ENCODE measurements at regions not wholly inside any gene's neighbourhood (a gene's known extent, or its start where the extent isn't known, plus 50 kb on each side); places are given as distances from the start of the nearest gene placed in this dataset.

DNA sequence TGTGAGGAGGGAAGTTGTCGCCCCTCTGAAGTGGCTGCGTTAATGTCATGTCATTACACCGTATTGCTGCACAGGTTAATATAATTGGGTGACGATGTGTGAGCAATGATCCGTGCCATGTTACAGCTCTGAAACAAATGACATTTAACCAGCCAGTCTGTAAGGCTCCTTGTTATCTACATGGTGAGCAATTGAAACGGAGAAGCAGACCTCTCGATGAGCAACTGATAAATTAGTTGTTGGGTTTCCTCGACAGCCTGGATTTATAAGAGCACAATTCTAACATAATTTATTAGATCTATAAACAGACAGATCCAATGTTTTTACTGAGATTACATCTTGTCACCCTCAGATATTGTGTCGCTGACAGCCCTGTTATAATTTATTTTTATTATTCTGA is 49.9 kb upstream of the MAFB start:
- intact Hi-C loops (cut with micrococcal nuclease), result no loop called here

DNA sequence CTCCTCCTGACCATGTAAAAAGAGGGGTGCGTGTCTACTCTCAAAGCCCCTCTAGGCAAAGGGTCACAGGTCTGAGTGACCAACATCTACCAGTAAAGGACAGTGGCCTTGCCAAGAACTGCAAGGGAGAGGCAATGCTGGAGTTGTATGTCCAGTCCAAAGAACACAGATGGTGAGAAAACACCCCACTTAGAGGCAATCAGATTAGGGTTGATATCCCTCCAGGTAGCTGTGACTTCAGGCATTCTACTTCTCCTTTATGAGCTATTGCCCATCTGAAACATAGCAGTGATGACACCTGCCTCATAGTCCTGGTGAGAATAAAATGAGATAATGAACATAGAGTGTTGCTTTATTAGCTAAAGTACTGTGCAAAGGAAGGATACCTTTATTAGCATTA is 50.8 kb upstream of the MAFB start:
- intact Hi-C loops (cut with micrococcal nuclease), result no loop called here

DNA sequence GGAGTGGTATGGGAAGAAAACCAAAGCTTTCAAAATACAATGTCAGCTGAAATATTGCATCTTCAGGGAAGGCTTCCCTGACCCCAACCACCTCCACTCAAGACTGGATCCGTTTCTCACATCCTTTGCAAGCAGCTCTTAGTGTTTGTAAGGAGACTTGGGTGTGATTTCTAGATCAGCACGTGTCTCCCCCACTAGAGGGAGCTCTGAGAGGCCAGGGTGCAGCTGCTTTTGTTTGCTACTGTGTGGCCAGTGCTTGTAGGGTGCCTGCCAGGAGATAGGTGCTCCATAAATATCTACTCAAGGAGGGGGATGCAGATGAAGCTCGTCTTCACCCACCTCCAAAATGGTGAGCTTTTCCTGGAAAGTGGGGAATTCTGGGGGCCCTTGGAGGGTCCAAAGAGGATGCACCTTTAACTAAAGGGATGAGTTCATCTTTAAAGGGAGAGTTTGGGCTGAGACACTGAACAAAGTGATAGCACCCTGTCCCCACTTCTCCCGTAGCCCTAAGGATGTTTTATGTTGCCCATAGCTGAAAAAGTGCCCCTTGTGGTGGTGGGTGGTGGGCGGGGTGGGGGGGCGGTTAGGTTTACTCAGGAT is 52.6 kb upstream of the MAFB start:
- intact Hi-C loops (cut with micrococcal nuclease), result loop anchor here (1.0 kb wide), 1 partner anchor 222 kb away; no protein-coding TSS in a partner anchor

DNA sequence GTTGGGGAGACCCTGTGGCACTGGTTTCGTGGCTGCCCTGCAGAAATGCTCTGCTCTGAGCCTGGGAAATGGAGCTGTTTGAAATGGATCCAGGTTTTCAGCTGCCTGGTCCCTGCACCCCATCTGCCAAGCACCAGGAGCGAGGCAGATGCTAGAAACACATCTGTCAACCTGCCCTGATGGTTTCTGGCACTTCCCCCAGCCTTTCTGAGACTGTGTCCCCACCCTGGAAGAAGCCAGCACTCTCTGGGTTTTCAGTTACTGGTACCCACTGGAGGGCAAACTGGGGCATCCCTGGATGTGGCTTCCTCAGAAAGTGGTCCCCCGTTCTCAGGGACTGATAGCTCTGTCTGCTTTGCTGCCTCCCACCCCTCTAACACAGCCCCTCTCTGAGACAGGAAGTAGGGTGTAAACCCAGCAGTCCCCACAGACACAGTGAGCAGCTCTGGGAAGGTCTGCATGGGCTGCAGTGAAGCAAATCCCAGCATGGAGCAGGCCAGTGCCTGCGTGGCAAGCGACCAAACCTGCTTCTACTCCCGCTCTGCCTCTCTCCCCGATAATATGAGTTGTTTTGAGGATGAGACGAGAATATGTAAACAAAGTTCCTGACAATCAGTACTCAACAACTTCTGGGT is 54.2 kb upstream of the MAFB start:
- intact Hi-C loops (cut with micrococcal nuclease), result no loop called here

DNA sequence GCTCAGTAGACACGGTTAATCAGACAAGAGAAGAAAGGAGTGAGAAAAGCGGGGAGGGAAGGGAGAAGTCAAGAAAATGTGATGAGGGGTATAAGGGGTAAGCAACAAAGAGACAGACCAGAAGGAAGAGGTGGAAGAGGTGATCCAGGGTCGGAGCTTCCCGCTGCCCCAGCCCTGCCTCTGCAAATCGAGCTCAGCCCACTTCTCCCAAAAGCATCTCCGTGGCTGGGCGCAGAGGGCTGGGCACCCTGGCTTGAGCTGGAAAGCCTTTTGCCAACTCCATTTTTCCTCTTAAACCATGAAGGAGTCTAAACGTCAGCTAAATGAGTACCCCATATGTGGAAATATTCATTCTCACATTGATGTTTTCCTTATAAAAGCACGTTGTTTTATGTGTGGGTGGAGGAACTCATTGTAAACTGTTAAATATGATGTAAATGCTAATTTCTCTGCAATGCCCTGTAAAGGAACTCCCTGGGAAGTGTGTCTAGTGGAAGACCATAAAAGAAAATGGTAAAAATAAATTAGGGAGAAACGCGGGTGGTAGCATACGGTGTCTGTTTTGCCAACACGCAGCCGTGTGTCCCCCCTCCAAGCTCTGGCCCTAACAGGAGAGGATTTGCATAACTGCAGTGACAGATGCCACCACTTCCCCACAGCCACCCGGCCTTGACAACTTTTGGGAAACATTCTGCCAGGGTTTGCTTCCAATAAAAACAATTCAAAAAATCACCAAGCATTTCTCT is 55.2 kb upstream of the MAFB start:
- intact Hi-C loops (cut with micrococcal nuclease), result no loop called here

DNA sequence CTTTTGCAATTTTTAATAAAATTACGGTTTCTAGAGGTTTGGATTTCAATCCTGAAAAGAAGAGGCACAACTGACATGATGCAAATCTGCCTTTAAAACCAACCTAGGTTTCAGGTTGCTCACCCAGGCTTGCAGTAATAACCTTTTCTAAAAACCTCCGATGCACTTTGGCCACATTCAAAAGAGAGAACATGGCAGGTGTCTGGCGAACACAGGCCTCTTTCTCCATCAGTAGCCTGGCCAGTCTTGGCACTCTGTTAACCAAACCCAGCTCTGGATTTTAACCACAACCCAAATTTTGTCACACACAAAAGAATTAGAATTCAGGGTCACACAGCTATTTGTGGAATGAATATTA is 55.8 kb upstream of the MAFB start:
- intact Hi-C loops (cut with micrococcal nuclease), result no loop called here

DNA sequence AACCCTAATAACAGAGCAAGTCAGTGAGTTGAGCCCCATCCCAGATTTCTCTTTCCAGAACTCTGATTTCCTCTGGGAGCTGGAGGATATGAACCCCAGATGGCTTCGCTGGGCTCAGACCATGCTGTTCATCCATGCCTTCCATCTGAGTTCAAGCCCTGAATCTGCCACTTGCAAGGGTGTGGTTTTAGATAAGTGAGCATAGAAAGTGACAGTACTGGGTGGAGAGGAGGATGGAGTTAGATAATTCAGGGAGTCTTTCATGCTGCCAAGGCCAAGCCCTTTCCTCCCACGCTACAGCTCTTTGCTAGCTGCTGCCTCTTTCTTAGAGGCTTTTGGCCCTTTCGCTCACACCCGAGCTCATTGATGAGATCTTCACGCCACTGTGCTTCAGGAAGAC is 57.2 kb upstream of the MAFB start:
- intact Hi-C loops (cut with micrococcal nuclease), result no loop called here

DNA sequence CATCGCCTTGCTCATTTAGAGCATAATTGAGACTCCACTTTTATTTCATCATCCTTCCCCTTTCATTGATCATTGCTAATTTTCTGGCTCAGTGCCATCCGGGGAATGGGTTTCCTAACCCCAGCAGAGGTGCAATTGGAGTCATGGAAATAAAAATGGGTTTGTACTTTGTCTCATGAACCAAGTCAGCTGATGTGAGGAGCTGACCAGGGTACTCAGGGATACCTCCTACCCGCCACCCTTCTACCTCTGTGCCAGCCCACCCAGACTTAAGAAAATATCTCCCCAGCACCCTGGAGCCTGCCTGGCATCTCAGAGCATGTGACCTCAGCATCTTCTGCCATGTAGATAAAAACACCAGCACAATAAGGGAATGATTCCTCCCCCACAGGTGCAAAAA is 59.1 kb upstream of the MAFB start:
- intact Hi-C loops (cut with micrococcal nuclease), result no loop called here

DNA sequence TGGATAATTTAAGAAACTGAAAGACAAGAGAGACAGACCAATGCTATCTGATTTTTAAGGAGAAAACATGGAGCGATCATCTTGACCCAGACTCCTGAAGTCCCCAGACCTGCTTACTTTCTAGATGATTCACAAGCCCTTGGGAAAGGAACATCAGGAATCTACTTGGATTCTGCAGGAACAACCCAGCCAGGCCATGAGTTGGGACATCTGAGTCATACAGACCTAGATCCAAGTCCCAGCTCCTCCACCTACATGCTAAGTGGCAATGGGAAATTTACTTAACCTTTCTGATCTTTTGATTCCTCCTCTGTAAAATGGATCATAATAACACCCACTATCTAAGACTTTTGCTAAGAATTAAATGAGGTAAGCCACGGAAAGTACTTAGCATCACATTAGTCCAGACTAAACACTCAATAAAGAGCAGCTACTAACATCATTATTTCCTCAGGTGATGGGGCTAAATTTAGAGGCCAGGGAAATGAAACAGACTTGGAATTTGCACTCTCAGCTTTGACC is 61.0 kb upstream of the MAFB start:
- intact Hi-C loops (cut with micrococcal nuclease), result no loop called here

DNA sequence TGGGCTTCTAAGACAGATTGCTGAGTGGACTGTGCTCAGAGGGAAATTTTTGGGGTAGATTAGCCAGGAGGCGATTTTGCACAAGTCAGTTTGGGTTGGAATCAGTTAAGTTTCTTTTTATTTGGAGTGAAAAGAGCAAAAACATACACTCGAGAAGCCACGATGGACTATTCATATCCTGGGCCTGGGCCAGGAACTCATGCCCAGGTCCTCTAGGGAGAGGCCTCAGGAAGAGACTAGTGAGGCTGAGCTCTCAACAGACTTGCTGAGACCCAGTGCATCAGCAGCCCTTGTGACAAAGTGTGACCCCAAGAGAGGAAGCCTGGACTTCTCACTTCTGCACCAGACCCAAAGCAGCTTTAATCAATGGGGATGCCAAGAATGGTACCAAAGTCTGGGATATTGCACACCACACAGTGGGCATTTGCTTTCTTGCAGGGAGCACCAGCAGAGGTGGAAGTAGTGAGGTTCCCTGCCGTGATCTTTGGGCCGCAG is 61.6 kb upstream of the MAFB start:
- intact Hi-C loops (cut with micrococcal nuclease), result no loop called here

DNA sequence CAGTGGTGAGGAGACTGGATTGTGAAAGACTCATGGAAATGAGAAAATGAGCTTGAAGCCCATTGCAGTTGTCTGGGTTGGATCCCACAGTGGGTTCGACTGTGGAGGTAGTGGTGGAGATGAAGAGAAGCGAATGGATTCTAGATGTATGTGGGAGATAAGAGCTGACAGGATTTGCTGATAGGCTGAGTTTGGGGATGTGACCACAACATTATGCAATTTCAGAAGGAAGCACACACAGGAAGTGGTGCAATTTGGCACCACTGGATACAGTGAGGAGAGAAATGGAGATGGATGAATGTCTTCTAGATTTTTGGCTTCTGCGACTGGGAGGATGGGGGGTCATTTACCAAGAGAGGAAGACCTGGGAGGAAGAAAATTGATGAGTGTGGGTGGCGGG is 64.4 kb upstream of the MAFB start:
- intact Hi-C loops (cut with micrococcal nuclease), result no loop called here

DNA sequence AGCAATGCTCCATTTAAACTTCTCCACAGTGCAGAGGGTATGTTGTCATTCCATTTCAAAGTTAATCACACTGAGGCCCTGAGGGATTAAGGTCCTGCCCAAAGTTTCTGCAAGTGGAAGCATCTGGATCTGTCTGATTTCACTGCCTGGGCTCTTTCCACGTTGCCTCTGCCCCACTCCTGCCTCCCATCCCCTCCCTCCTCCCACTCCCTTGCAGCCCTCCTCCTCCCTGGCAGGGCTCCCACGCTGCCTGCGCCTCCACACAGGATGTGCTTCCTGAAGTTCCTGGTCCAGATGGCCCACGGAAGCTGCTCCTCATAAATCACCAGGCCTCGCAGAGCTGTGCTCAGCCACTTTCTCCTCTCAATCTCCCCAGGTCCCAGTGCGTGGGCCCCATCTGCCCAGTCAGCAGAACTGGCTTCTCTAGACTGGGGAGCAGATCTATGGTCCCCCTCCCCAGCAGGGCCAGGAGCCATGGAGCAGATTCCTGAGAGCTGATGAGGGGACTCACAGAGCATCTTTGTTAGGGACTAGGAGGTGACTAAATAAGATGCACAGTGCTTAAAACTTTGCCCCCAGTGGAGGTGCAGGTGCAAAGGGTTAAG is 65.4 kb upstream of the MAFB start:
- intact Hi-C loops (cut with micrococcal nuclease), result no loop called here

DNA sequence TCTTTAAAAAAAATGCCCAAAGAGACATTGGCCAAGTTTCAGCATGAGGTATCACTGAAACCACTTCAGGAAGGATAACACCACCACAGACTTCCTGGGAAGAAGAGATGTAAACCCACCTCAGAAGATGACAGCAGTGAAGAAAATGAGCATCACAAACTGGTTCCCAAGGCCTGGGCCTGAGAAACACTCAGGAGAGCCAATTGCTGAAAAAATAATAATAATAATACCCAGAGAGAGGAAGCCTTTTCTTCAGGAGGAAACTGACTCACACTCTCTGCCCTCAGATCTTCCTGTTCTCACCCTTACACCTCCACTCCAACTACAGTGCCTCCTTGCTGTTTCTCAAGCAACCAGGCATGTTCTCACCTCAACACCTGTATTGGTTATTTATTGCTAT is 68.1 kb upstream of the MAFB start:
- intact Hi-C loops (cut with micrococcal nuclease), result no loop called here

DNA sequence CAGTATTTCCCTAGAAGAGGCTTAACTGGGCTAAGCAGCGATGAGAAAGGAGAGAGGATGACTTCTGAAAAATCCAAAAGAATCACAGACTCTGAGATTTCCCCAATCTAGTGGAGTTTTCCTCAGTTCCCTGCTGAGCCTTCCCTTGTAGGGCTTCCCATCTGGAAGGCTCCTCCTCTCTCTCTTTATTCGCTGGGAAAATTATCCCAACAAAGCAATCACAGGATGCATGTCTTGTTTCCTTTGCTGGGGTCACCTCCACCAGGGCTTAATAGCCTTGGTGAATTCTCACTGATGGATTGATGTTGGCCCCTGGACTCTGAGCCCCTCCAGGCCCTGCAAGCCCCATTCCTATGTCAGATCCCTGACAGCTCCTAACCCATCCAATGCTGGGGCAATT is 69.8 kb upstream of the MAFB start:
- intact Hi-C loops (cut with micrococcal nuclease), result no loop called here

DNA sequence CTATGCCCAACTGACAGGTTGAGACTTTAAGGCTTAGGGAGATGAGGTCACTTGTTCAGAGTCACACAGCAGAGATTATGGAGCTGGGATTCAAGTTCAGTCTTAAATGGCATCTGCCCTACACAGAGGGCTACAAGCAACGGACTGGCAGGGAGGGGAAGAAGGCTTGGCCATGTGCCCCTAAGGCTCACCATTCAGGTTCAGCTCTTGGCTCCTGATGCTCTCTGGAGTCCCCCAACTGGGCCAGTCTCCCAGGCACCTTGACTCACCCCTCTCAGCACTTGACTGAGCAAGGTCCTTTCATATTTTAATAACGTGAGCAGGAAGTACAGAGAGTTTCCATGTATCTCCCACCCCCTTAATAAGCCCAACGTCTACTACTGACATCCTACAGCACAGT is 71.4 kb upstream of the MAFB start:
- intact Hi-C loops (cut with micrococcal nuclease), result no loop called here

DNA sequence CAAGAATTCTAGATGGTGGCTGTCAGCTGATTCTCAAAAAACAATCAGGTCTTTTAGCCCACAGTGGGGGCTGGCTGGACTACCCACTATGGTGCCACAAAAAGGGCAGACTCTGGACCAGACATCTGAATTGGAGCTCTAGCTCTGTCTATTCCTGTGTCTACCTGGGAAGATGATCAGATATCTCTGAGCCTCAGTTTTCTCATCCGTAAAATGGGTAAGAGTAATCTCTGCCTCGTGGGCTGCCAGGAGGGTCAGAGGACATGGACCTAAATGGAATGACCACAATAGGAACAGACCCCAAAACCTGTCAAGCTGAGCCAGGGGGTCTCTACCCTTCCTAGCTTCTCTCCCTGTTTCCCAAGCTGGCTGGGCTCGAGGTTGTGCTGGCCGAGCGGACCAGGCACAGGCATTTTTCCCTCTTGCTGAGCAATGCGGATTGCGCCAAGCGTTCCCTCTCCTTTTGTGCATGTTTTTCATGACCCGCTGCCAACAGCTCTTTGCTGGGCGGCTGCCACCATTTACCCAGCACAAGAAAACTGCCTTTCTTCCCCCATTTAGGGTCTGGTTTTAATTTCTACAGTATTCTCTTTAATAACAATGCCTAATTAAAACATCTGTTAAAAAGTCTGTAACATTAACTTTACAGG is 74.7 kb upstream of the MAFB start:
- intact Hi-C loops (cut with micrococcal nuclease), result no loop called here

DNA sequence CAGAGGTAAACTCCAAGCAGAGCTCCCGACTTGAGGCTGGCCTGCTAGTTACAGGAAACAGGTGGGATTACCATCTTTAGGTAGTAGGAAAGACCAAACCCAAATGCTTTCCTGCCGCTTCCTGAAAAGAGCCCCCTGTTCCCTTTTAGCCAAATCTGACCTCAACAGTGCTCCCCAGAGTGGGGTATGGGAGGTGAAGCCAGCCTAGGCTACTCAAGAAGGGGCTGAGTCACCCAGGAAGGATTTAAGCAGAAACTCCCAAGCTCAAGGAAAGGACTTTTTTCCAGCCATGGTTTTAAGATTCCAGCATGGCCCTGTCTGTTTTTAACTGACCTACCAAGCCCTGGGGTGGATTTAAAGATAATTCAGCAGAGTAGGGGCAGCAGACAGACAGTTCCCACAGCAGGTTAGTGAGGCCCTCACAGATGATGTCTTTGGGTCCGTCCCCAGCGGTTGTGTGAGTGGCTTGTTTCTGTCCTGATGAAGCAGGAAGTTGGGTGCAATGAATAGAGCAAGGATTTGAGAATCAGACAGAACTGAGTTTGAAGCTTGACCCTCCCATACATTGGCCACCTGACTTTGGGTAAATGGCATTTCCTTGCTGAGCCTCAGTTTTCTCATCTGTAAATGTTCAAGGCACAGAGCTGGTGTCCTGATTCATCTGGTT is 76.9 kb upstream of the MAFB start:
- intact Hi-C loops (cut with micrococcal nuclease), result no loop called here

DNA sequence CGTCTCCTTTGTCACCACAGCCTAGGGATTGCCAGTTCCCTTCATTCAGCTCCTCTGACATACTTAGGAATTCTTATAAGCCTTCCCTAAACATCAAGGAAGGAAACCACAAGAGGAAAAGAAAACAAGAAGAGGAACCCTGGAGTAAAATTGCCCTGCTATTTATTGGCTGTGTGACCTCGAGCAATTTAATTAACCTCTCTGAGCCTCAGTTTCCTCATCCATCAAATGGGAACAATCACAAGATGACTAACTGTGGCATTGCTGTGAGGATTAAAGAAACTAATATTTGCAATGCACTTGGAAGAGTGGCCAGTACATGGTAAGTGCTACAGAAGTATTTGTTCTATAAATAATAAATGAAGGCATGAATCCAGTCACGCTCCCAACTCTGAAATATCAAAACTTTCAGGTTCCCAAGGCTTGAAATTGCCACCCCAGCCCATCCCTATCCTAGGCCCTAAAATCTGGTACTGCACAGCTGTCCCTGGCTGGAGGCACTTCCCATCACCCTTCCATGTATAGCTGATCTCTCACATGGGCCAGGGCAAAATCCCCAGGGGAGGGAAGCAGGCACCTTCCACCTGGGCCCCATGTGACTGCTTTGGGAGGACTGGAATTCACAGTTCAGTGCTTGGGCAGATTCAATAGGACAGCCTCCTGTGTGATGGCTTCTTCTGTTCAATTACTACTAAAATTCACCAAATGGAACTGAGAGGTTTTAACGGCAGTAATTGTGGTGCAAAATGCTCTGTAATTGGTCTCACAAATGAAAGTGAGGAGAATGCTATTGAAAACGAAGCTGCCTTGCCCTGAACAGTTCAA is 78.0 kb upstream of the MAFB start:
- intact Hi-C loops (cut with micrococcal nuclease), result no loop called here

DNA sequence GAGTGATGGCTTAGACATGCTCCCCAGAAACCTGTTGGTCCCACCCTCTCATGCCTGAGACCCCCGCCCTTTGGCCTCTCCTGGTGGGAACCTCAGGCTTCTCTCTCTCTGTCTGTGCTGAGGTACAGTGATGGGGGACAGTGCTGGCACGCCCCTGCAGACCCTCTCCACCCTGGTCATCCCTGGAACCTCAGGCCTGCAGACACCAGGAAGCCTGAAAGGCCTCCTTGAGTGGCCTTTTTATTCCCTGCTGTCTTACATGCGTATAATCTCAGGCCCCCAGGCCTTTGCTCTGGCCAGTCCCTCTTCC is 78.5 kb upstream of the MAFB start:
- intact Hi-C loops (cut with micrococcal nuclease), result no loop called here

DNA sequence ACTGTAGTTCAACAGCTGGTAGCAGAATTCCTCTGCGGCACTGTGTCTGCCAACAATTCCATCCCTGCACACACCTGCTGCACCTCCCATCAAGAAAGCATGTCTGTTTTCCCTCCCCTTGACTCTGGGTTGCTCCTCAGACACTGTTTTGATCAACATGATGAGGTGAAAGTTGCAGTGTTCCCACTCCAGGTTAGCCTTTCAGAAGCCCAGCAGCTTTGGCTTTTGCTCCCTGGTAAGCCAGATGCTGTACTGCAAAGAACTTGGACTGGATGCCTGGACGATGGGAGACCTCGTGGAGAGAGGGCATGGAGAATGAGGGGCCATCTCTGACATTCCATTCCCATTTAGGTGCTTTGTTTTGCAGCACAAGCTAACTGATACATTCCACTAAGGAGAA is 79.1 kb upstream of the MAFB start:
- intact Hi-C loops (cut with micrococcal nuclease), result no loop called here

Measured in T-helper 2 cell treated with Interferon-gamma antibody and Interleukin-4, amounts not matched to agents 100 ng/mL and 5 ng/mL, for 36 hours (primary cell).